Upper lobe of left lung (tissue), 4 donors: ENCODE measurements at regions not wholly inside any gene's neighbourhood (a gene's known extent, or its start where the extent isn't known, plus 50 kb on each side); places are given as distances from the start of the nearest gene placed in this dataset.

Experiments
- POLR2A ChIP-seq, 4 donors: fragments of 450-650 bp; IDR thresholded peaks; one replicate each; pipeline ENCODE4 v1.5.1; 2016 to 2017; ENCODE audit warnings: antibody characterized with exemption in 4 of 4, mild to moderate bottlenecking in 2 of 4
- POLR2AphosphoS5 ChIP-seq, 2 donors: sonication (generic); formaldehyde crosslinking; IDR thresholded peaks; one replicate each; pipeline ENCODE4 v1.5.1; 2017; ENCODE audit warnings: antibody characterized with exemption in 2 of 2
- TF ChIP-seq, protein P1 (sequence below), 6 experiments: fragments of 450-650 bp in 4 of 6; fragments of 200-600 bp in 2 of 6; sonication (generic) in 2 of 6; IDR thresholded peaks; one replicate each; pipeline ENCODE4 v1.5.1; 2016 to 2019; ENCODE audit warnings: antibody characterized with exemption in 6 of 6

DNA sequence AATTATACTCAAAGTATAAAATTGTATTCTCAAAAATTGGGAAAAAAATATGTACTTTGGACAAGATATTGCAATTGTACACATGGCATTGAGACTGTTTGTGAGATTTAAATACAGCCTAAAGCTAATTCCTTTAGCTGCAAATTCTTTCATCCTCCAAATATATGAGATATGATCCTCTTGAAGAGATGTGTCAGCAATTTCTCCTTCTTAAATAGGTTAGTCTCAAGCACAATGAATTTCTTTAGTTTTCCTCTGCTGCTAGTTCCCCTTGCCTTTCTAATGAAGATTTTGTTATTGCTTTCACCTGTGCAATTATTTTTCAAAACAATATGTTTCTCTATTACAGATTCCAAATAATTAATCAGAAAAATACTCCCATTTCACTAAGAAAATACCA lies 153.4 kb upstream of the GULP1 start:
- TF ChIP-seq, protein P1, sequence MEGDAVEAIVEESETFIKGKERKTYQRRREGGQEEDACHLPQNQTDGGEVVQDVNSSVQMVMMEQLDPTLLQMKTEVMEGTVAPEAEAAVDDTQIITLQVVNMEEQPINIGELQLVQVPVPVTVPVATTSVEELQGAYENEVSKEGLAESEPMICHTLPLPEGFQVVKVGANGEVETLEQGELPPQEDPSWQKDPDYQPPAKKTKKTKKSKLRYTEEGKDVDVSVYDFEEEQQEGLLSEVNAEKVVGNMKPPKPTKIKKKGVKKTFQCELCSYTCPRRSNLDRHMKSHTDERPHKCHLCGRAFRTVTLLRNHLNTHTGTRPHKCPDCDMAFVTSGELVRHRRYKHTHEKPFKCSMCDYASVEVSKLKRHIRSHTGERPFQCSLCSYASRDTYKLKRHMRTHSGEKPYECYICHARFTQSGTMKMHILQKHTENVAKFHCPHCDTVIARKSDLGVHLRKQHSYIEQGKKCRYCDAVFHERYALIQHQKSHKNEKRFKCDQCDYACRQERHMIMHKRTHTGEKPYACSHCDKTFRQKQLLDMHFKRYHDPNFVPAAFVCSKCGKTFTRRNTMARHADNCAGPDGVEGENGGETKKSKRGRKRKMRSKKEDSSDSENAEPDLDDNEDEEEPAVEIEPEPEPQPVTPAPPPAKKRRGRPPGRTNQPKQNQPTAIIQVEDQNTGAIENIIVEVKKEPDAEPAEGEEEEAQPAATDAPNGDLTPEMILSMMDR (IDR thresholded peaks at IDR 0.05), result no peak
- no peak for TF ChIP-seq POLR2A (IDR thresholded peaks at IDR 0.05)
- TF ChIP-seq POLR2AphosphoS5 (IDR thresholded peaks at IDR 0.05), result no peak
